Sigmoid colon (tissue), 6 donors: ENCODE measurements at regions not wholly inside any gene's neighbourhood (a gene's known extent, or its start where the extent isn't known, plus 50 kb on each side); places are given as distances from the start of the nearest gene placed in this dataset.

Experiments used
- DNase-seq: peaks from one replicate; pipeline ENCODE4 v3.0.0-alpha.2; 2019
- H3K27ac ChIP-seq, 4 donors: fragments of 200-600 bp; sonication (generic); one replicate each; pipeline ENCODE4 v1.5.1; 2016 to 2019; ENCODE audit warnings: mild to moderate bottlenecking in 1 of 4
- H3K27me3 ChIP-seq, 3 donors: fragments of 200-600 bp; sonication (generic); one replicate each; pipeline ENCODE4 v1.5.1; 2019; ENCODE audit warnings: mild to moderate bottlenecking in 1 of 3
- H3K36me3 ChIP-seq, 4 donors: fragments of 200-600 bp; sonication (generic); one replicate each; pipeline ENCODE4 v1.5.1; 2016 to 2019
- H3K4me1 ChIP-seq, 4 donors: fragments of 200-600 bp; sonication (generic); one replicate each; pipeline ENCODE4 v1.5.1; 2017 to 2019
- H3K4me3 ChIP-seq, 4 donors: fragments of 200-600 bp; sonication (generic); one replicate each; pipeline ENCODE4 v1.5.1; 2017 to 2019; ENCODE audit warnings: mild to moderate bottlenecking in 2 of 4, moderate library complexity in 1 of 4
- H3K9me3 ChIP-seq, 4 donors: fragments of 200-600 bp in 3 of 4; sonication (generic) in 3 of 4; one replicate each; pipeline versions ENCODE4 v1.5.1 to v1.6.1; 2013 to 2019
- CTCF ChIP-seq, 4 experiments: fragments of 450-650 bp in 3 of 4; fragments of 200-600 bp in 1 of 4; IDR thresholded peaks; one replicate each; pipeline ENCODE4 v1.5.1; 2016 to 2019; ENCODE audit warnings: antibody characterized with exemption in 4 of 4, mild to moderate bottlenecking in 3 of 4, moderate library complexity in 2 of 4
- EP300 ChIP-seq, 4 donors: sonication (generic); formaldehyde crosslinking; IDR thresholded peaks; one replicate each; pipeline ENCODE4 v1.6.1; 2017; ENCODE audit warnings: antibody characterized with exemption in 4 of 4
- POLR2A ChIP-seq, 2 donors: fragments of 450-650 bp; IDR thresholded peaks; one replicate each; pipeline ENCODE4 v1.6.1; 2016; ENCODE audit warnings: antibody characterized with exemption in 2 of 2, mild to moderate bottlenecking in 2 of 2, moderate library complexity in 2 of 2
- POLR2AphosphoS5 ChIP-seq, 4 donors: sonication (generic); formaldehyde crosslinking; IDR thresholded peaks; one replicate each; pipeline ENCODE4 v1.6.1; 2017; ENCODE audit warnings: antibody characterized with exemption in 4 of 4
- WGBS, 2 donors: extraction: QIAGEN DNeasy Blood & Tissue Kit; methylation state at CpG; one replicate each; pipeline ENCODE4 v1.1.7; 2013; 5-methylcytosine and 5-hydroxymethylcytosine counted together
- intact Hi-C: fragments of 100-400 bp; cut with DNase I; formaldehyde crosslinking; loops from one replicate; pipeline ENCODE4 v1.15.1; 2023
- donor health status: healthy with polysubstance abuse.
- donor health status: healthy.

- TF ChIP-seq POLR2AphosphoS5 (IDR thresholded peaks at IDR 0.05) (no peak), POLR2A (IDR thresholded peaks at IDR 0.05) (no peak), CTCF (IDR thresholded peaks at IDR 0.05) (no peak), EP300 (IDR thresholded peaks at IDR 0.05) (no peak)
- no peaks in the 10 kb centered on the region for H3K27me3 ChIP-seq
- no peak overlapping the region for H3K4me3 ChIP-seq
- intact Hi-C loops: no loop called here
- no peak overlapping the region for H3K27ac ChIP-seq
- H3K36me3 ChIP-seq: no peaks in the 10 kb centered on the region
- DNase-seq: no peak
- no peaks in the 10 kb centered on the region for H3K9me3 ChIP-seq
- 29 to 37% methylated on average over 3 of the region's 3 CpGs for WGBS, 2 donors
- H3K4me1 ChIP-seq: no peaks in the 10 kb centered on the region
Observed at GRCh38 chr13:31629085-31629780, 110.1 kb upstream of the RXFP2 start.

GRCh38 chr13:31631071-31631470 is 108.3 kb upstream of the RXFP2 start:
- Histone ChIP-seq H3K4me1 (no peaks in the 10 kb centered on the region), H3K4me3 (no peak overlapping the region), H3K27ac (no peak overlapping the region), H3K36me3 (no peaks in the 10 kb centered on the region), H3K9me3 (no peaks in the 10 kb centered on the region), H3K27me3 (no peaks in the 10 kb centered on the region)
- intact Hi-C loops: no loop called here
- TF ChIP-seq CTCF (IDR thresholded peaks at IDR 0.05) (no peak), POLR2A (IDR thresholded peaks at IDR 0.05) (no peak), POLR2AphosphoS5 (IDR thresholded peaks at IDR 0.05) (no peak), EP300 (IDR thresholded peaks at IDR 0.05) (no peak)
- WGBS, 2 donors: 60 to 68% methylated on average over 3 of the region's 3 CpGs
- no peak for DNase-seq

DNA sequence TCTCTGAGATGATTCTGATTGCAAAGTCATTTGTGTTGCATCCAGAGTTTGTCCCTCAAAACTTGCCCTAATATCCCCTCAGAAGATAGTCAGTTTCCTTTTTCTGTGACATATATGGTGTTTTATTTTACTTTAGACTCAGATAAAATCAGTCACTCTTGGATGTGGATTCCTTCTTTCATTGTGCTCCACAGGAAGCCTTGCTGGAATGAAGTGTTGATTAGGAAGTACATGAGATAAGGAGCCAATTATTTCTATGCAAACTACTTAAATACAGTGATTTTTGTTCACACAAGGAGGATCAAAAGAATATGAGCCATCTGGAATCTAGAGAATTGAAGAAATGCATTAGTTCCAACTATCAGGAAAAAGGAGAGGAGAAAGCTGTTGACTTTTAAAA is 107.6 kb upstream of the RXFP2 start:
- no peaks in the 10 kb centered on the region for H3K4me1 ChIP-seq
- H3K27me3 ChIP-seq: no peaks in the 10 kb centered on the region
- H3K27ac ChIP-seq: no peak overlapping the region
- H3K36me3 ChIP-seq: no peaks in the 10 kb centered on the region
- TF ChIP-seq CTCF (IDR thresholded peaks at IDR 0.05): no peak
- TF ChIP-seq POLR2AphosphoS5 (IDR thresholded peaks at IDR 0.05): no peak
- TF ChIP-seq POLR2A (IDR thresholded peaks at IDR 0.05): no peak
- TF ChIP-seq EP300 (IDR thresholded peaks at IDR 0.05): no peak
- DNase-seq: no peak
- H3K4me3 ChIP-seq: no peak overlapping the region
- no peaks in the 10 kb centered on the region for H3K9me3 ChIP-seq
- intact Hi-C loops: no loop called here

DNA sequence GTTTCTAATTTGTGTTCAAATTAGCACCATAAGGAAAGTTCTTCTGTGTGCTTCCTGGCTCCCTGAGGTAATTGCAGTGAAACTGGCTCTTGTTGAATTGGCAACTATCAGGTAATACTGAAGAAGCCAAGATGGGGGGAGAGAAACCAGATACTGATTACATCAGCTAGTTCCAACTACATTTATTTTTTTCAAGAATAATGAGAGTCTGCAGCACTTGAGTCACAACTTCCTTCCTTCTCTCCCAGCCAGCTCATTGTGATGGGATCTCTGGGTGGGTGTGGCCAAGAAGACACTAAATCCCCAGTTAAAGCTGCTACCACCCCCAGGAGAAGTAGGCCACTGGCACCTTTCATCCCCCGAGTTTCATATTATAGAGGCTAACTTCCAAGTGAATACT is 100.7 kb upstream of the RXFP2 start:
- Histone ChIP-seq H3K9me3 (no peaks in the 10 kb centered on the region), H3K36me3 (no peaks in the 10 kb centered on the region), H3K27ac (no peak overlapping the region), H3K4me3 (no peak overlapping the region), H3K4me1 (no peaks in the 10 kb centered on the region), H3K27me3 (no peaks in the 10 kb centered on the region)
- intact Hi-C loops: no loop called here
- no peak for DNase-seq
- WGBS, 2 donors: 90 to 91% methylated on average over 1 of the region's 1 CpG
- no peak for TF ChIP-seq CTCF (IDR thresholded peaks at IDR 0.05)
- no peak for TF ChIP-seq POLR2AphosphoS5 (IDR thresholded peaks at IDR 0.05)
- no peak for TF ChIP-seq POLR2A (IDR thresholded peaks at IDR 0.05)
- TF ChIP-seq EP300 (IDR thresholded peaks at IDR 0.05): no peak
